Erythroblast (primary cell): ENCODE measurements at regions not wholly inside any gene's neighbourhood (a gene's known extent, or its start where the extent isn't known, plus 50 kb on each side); places are given as distances from the start of the nearest gene placed in this dataset.

ENCODE experiments used
- GATA1 ChIP-seq: IDR thresholded peaks from 2 replicates; pipeline ENCODE4 v1.6.1; 2011; ENCODE audit warnings: low read depth, mild to moderate bottlenecking, control low read depth, low read length, moderate library complexity
- POLR2A ChIP-seq: IDR thresholded peaks from 2 replicates; pipeline ENCODE4 v1.6.1; 2011; ENCODE audit warnings: mild to moderate bottlenecking, low read length

GRCh38 chr12:90163975-90164374, 455.3 kb upstream of the ATP2B1 start:
- no peak for TF ChIP-seq POLR2A
- TF ChIP-seq GATA1: no peak
